SK-N-MC (cell line): ENCODE measurements at regions not wholly inside any gene's neighbourhood (a gene's known extent, or its start where the extent isn't known, plus 50 kb on each side); places are given as distances from the start of the nearest gene placed in this dataset.
"Not testable (repeated sequence)": the region's sequence is repeated elsewhere in the genome, so short reads cannot be mapped to it uniquely, and the experiment has no call there.

Source experiments
- EZH2 ChIP-seq: fragments of 200-600 bp; sonication (generic); IDR thresholded peaks from one replicate; pipeline ENCODE4 v1.6.1; 2017; ENCODE audit warnings: antibody characterized with exemption
- POLR2AphosphoS5 ChIP-seq: IDR thresholded peaks from 2 replicates; pipeline ENCODE4 v1.6.1; 2012; ENCODE audit warnings: mild to moderate bottlenecking, low read depth, low read length, borderline replicate concordance

DNA sequence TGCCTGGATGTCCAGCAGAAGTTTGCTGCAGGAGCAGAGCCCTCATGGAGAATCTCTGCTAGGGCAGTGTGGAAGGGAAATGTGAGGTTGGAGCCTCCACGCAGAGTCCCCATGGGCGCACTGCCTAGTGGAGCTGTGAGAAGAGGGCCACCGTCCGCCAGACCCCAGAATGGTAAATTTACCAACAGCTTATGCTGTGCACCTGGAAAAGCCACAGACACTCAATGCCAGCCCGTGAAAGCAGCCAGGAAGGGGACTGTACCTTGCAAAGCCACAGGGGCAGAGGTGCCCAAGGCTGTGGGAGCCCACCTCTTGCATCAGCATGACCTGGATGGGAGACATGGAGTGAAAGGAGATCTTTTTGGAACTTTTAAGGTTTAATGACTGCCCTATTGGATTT is 225.6 kb upstream of the RSPO3 start:
- TF ChIP-seq POLR2AphosphoS5, EZH2: not testable (repeated sequence)
